ENCODE measurements at regions not wholly inside any gene's neighbourhood (a gene's known extent, or its start where the extent isn't known, plus 50 kb on each side); places are given as distances from the start of the nearest gene placed in this dataset.
"Not testable (repeated sequence)": the region's sequence is repeated elsewhere in the genome, so short reads cannot be mapped to it uniquely, and the experiment has no call there.

GRCh38 chr13:55091172-55091571, 2049.5 kb upstream of the PRR20A start:
- DNase-seq (ENCODE audit: low read depth) = no peak
- H3K4me3 ChIP-seq (ENCODE audit: low read depth, low read length) = no peak overlapping the region
- no peak for TF ChIP-seq CTCF (IDR thresholded peaks at IDR 0.05; ENCODE audit: low read depth, low read length, missing control alignments)

GRCh38 chr13:55106509-55106908, 2034.2 kb upstream of the PRR20A start:
- DNase-seq (ENCODE audit: low read depth) = no peak
- H3K4me3 ChIP-seq (ENCODE audit: low read depth, low read length) = no peak overlapping the region
- TF ChIP-seq CTCF (IDR thresholded peaks at IDR 0.05; ENCODE audit: low read depth, low read length, missing control alignments) = no peak

- no peak for TF ChIP-seq CTCF (IDR thresholded peaks at IDR 0.05; ENCODE audit: low read depth, low read length, missing control alignments)
- no peak overlapping the region for H3K4me3 ChIP-seq (ENCODE audit: low read depth, low read length)
- DNase-seq (ENCODE audit: low read depth) = no peak
Observed at GRCh38 chr13:55120631-55121030, 2020.1 kb upstream of the PRR20A start.

- TF ChIP-seq CTCF (IDR thresholded peaks at IDR 0.05; ENCODE audit: low read depth, low read length, missing control alignments) = no peak
- DNase-seq (ENCODE audit: low read depth) = no peak
- H3K4me3 ChIP-seq (ENCODE audit: low read depth, low read length) = no peak overlapping the region
Observed at GRCh38 chr13:55155046-55155445, 1985.7 kb upstream of the PRR20A start.

- no peak for TF ChIP-seq CTCF (IDR thresholded peaks at IDR 0.05; ENCODE audit: low read depth, low read length, missing control alignments)
- no peak overlapping the region for H3K4me3 ChIP-seq (ENCODE audit: low read depth, low read length)
- no peak for DNase-seq (ENCODE audit: low read depth)
Observed at GRCh38 chr13:55159765-55160164, 1981.0 kb upstream of the PRR20A start.

GRCh38 chr13:55160867-55161266, 1979.9 kb upstream of the PRR20A start:
- no peak for DNase-seq (ENCODE audit: low read depth)
- no peak overlapping the region for H3K4me3 ChIP-seq (ENCODE audit: low read depth, low read length)
- no peak for TF ChIP-seq CTCF (IDR thresholded peaks at IDR 0.05; ENCODE audit: low read depth, low read length, missing control alignments)

GRCh38 chr13:55178582-55178981, 1962.1 kb upstream of the PRR20A start:
- not testable (repeated sequence) for DNase-seq (ENCODE audit: low read depth); H3K4me3 ChIP-seq (ENCODE audit: low read depth, low read length)

- DNase-seq (ENCODE audit: low read depth) = no peak
- TF ChIP-seq CTCF (IDR thresholded peaks at IDR 0.05; ENCODE audit: low read depth, low read length, missing control alignments) = no peak
- H3K4me3 ChIP-seq (ENCODE audit: low read depth, low read length) = no peak overlapping the region
Observed at GRCh38 chr13:55190996-55191395, 1949.7 kb upstream of the PRR20A start.
